Stimulated activated CD4-positive, alpha-beta T cell treated with anti-CD3 and anti-CD28 coated beads, Interleukin-1b, Interleukin-23, amount 100 ng/mL, for 4 hours (primary cell): ENCODE measurements at regions not wholly inside any gene's neighbourhood (a gene's known extent, or its start where the extent isn't known, plus 50 kb on each side); places are given as distances from the start of the nearest gene placed in this dataset.

Source experiments
- DNase-seq, 2 donors: peaks; one replicate each; pipeline ENCODE4 v3.0.0-alpha.2; 2020; ENCODE audit warnings: low read depth in 2 of 2

DNA sequence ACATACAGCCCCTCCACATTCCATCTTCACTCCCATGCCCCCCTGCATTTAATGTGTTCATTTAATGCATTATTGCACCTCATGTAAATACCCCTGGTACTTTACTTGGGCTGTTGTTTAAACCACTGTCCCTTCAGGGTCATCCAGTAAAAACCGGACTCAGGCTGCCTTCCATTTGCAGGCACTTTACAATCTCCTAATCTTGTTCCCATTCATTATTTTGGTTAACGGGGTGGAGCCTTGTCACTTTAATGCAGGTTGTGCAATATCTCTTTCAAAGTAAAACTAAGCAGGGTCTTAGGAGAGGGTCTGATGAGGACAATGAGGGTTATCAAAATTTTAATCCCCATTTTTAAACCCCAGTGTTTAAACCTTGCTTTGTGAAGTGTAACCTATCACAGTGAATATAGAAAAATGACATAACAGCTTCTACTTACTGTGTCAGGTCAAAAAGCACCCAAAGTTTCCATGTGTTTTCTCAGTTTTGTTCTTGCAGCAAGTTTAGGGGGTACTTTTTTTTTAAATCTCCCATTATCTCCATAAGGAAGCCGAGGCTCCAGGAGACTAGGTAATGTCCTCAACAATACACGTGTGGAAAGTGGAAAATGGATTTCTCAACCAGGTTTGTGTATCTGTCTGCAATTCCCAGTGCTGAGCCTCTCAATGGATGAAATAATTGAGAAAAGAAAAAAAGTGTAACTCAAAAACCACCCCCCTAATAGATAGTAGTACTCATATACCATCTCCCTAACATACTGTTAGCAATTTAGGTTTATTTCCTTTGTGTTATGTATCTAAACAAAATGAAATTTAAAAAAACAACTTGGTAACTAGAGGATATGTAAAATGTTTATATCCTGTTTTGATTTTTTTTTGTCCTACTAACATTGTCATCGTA is 54.2 kb upstream of the SPRY4 start:
- DNase-seq, result no peak

DNA sequence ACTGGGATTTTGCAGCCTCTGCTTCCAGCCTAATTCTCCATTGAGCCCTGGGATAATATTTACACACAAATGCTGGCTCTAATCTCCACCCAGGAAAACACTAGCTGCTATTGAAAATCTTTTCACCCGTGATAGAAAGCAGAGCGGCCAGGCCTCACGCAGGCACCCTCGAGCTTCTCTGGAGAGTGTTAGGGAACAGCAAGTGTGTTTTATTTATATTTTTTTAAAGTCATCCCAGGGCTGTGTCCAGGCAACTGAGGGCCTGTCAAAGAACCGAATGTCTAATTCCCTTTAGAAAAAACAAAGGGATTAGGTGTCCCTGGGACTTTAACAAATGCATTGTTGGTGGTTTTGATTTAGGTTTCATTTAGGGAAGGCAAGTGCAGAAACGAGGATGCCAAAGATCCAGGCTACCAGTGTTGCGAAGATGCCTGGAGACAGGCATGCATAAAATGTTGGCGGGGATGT is 51.2 kb upstream of the SPRY4 start:
- DNase-seq, result no peak
